ENCODE measurements at regions not wholly inside any gene's neighbourhood (a gene's known extent, or its start where the extent isn't known, plus 50 kb on each side); places are given as distances from the start of the nearest gene placed in this dataset.

DNA sequence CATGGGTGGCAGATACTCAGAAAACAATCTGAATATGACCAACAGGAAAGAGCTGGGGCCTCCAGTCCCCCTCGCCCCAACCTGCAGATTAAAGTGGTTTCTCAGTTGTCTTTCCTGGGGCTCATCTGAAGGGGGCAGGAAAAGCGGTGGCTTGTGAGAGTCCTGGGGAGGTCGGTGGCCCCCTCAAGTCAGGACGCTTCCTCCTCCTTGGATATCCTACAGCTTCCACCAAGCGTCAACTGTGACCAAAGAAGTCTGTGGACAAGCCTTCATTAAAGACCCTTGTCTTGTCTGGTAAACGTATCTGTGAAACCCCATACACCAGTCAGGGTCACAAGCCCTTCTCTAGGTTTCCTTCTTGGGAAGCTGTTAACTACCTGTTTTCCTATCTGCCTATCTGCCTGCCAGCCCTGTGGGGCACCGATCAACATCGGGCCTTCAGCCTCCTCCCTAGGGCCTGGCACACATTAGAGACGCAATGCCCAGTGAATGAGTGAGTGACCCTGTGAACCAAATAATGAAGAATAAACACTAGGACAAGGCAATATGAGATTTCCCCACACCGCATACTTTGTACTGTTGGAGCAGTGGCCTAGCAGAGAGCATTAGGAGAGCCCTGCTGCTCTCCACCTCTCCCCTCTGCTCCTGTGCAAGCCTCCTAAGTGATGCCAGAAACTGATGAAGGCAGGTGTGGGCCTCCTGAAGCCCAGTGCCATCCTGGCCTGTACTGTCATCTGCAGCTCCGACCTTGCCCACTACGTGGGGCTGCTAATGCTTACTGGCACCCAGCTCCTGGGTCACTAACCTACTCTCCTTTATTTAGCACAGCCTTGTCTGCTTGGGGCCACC, 1317.8 kb downstream of the UQCRFS1 start:
- TF ChIP-seq, protein P1, sequence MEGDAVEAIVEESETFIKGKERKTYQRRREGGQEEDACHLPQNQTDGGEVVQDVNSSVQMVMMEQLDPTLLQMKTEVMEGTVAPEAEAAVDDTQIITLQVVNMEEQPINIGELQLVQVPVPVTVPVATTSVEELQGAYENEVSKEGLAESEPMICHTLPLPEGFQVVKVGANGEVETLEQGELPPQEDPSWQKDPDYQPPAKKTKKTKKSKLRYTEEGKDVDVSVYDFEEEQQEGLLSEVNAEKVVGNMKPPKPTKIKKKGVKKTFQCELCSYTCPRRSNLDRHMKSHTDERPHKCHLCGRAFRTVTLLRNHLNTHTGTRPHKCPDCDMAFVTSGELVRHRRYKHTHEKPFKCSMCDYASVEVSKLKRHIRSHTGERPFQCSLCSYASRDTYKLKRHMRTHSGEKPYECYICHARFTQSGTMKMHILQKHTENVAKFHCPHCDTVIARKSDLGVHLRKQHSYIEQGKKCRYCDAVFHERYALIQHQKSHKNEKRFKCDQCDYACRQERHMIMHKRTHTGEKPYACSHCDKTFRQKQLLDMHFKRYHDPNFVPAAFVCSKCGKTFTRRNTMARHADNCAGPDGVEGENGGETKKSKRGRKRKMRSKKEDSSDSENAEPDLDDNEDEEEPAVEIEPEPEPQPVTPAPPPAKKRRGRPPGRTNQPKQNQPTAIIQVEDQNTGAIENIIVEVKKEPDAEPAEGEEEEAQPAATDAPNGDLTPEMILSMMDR (IDR thresholded peaks at IDR 0.05), result no peak
- no peak for TF ChIP-seq POLR2A (IDR thresholded peaks at IDR 0.05)
- TF ChIP-seq POLR2AphosphoS5 (IDR thresholded peaks at IDR 0.05), result no peak
